ENCODE measurements at regions not wholly inside any gene's neighbourhood (a gene's known extent, or its start where the extent isn't known, plus 50 kb on each side); places are given as distances from the start of the nearest gene placed in this dataset.

DNA sequence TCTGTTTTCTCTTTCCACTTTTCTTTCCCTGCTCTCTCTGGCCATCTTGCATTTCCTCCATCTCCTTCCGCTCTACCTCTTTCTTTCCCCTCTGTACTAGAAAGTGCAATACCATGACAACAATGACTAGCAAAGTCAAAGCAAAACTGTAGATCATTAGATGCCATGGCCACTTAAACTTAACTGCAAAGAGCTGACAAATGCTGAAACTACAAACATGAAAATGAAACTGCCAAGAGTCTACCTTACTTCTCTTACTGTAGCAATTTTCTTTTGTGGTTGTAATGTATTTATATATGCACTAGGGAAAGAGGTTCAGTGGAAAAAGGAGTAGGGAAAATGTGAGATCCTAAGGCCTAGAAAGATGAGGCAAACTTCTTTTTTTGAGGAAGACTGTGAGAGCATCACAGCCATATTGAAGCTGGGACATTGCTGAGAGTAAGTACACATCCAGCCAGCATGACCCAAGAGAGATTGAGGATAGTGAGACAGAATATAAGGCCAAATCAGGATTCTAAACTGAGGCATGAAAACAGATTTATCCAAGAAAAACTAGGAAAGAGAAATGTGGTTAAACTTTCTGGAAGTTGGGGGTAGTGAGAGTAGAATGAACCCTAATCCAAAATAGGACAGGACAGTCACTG, 276.6 kb upstream of the NAV3 start:
- Histone ChIP-seq H3K9me3 (no peaks in the 10 kb centered on the region), H3K27ac (ENCODE audit: low read depth in 2 of 2, low read length in 1 of 2) (no peak overlapping the region), H3K79me2 (ENCODE audit: insufficient read depth) (no peaks in the 10 kb centered on the region), H3K9ac (no peak overlapping the region), H3K36me3 (replicated peaks in 1 of 2; ENCODE audit: control insufficient read depth in 1 of 2, insufficient read depth in 2 of 2, low read length in 1 of 2) (no peaks in the 10 kb centered on the region), H3K4me2 (no peak overlapping the region), H3K4me3 (ENCODE audit: low read depth in 2 of 2, low read length in 1 of 2) (no peak overlapping the region), H4K20me1 (ENCODE audit: insufficient read depth) (no peaks in the 10 kb centered on the region), H3K4me1 (ENCODE audit: control insufficient read depth in 1 of 2, insufficient read depth in 2 of 2, low read depth in 1 of 2, low read length in 1 of 2) (no peaks in the 10 kb centered on the region; a peak in 1 of 4 replicates), H3F3A (replicated peaks; ENCODE audit: insufficient read depth) (no peaks in the 10 kb centered on the region), H2AFZ (ENCODE audit: low read depth) (no peak overlapping the region), H3K27me3 (ENCODE audit: insufficient read depth) (no peaks in the 10 kb centered on the region), H3K9me2 (no peaks in the 10 kb centered on the region)
- ChIA-PET CTCF (no interaction called here), POLR2A (no interaction called here)
- TF ChIP-seq RFX5 (IDR thresholded peaks at IDR 0.05; ENCODE audit: low read length) (no peak), FOXJ3 (CRISPR knock-in tag; IDR thresholded peaks at IDR 0.05) (no peak), SMC3 (IDR thresholded peaks at IDR 0.05; ENCODE audit: low read depth, low read length) (no peak), SIN3A (IDR thresholded peaks at IDR 0.05; ENCODE audit: borderline replicate concordance, low read depth, low read length) (no peak), RAD21 (IDR thresholded peaks at IDR 0.05; ENCODE audit: low read length) (no peak), EZH2phosphoT487 (IDR thresholded peaks at IDR 0.05; ENCODE audit: borderline replicate concordance, low read depth) (no peak), NFIC (IDR thresholded peaks at IDR 0.05; ENCODE audit: borderline replicate concordance) (no peak), MEF2A (IDR thresholded peaks at IDR 0.05; ENCODE audit: borderline replicate concordance, low read depth) (no peak), FOXM1 (IDR thresholded peaks at IDR 0.05; ENCODE audit: low read depth) (no peak), GATA2 (CRISPR knock-in tag; IDR thresholded peaks at IDR 0.05) (no peak), YY1 (IDR thresholded peaks at IDR 0.05; ENCODE audit: low read depth) (no peak)
- TF ChIP-seq, protein P1, sequence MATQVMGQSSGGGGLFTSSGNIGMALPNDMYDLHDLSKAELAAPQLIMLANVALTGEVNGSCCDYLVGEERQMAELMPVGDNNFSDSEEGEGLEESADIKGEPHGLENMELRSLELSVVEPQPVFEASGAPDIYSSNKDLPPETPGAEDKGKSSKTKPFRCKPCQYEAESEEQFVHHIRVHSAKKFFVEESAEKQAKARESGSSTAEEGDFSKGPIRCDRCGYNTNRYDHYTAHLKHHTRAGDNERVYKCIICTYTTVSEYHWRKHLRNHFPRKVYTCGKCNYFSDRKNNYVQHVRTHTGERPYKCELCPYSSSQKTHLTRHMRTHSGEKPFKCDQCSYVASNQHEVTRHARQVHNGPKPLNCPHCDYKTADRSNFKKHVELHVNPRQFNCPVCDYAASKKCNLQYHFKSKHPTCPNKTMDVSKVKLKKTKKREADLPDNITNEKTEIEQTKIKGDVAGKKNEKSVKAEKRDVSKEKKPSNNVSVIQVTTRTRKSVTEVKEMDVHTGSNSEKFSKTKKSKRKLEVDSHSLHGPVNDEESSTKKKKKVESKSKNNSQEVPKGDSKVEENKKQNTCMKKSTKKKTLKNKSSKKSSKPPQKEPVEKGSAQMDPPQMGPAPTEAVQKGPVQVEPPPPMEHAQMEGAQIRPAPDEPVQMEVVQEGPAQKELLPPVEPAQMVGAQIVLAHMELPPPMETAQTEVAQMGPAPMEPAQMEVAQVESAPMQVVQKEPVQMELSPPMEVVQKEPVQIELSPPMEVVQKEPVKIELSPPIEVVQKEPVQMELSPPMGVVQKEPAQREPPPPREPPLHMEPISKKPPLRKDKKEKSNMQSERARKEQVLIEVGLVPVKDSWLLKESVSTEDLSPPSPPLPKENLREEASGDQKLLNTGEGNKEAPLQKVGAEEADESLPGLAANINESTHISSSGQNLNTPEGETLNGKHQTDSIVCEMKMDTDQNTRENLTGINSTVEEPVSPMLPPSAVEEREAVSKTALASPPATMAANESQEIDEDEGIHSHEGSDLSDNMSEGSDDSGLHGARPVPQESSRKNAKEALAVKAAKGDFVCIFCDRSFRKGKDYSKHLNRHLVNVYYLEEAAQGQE (IDR thresholded peaks at IDR 0.05; ENCODE audit: low read depth, low read length): no peak
- TF ChIP-seq, protein P2, sequence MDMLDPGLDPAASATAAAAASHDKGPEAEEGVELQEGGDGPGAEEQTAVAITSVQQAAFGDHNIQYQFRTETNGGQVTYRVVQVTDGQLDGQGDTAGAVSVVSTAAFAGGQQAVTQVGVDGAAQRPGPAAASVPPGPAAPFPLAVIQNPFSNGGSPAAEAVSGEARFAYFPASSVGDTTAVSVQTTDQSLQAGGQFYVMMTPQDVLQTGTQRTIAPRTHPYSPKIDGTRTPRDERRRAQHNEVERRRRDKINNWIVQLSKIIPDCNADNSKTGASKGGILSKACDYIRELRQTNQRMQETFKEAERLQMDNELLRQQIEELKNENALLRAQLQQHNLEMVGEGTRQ (IDR thresholded peaks at IDR 0.05; ENCODE audit: borderline replicate concordance, low read depth, low read length): no peak
- TF ChIP-seq, protein P3, sequence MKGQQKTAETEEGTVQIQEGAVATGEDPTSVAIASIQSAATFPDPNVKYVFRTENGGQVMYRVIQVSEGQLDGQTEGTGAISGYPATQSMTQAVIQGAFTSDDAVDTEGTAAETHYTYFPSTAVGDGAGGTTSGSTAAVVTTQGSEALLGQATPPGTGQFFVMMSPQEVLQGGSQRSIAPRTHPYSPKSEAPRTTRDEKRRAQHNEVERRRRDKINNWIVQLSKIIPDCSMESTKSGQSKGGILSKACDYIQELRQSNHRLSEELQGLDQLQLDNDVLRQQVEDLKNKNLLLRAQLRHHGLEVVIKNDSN (IDR thresholded peaks at IDR 0.05; ENCODE audit: borderline replicate concordance, low read depth): no peak
- TF ChIP-seq, protein P4, sequence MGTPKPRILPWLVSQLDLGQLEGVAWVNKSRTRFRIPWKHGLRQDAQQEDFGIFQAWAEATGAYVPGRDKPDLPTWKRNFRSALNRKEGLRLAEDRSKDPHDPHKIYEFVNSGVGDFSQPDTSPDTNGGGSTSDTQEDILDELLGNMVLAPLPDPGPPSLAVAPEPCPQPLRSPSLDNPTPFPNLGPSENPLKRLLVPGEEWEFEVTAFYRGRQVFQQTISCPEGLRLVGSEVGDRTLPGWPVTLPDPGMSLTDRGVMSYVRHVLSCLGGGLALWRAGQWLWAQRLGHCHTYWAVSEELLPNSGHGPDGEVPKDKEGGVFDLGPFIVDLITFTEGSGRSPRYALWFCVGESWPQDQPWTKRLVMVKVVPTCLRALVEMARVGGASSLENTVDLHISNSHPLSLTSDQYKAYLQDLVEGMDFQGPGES (IDR thresholded peaks at IDR 0.05; ENCODE audit: low read depth, low read length): no peak
- no peak for DNase-seq
- WGBS (ENCODE audit: low lambda C conversion rate): 68% methylated on average over 1 of the region's 1 CpG
